ENCODE measurements at regions not wholly inside any gene's neighbourhood (a gene's known extent, or its start where the extent isn't known, plus 50 kb on each side); places are given as distances from the start of the nearest gene placed in this dataset.

- Histone ChIP-seq H3K27ac (no peak overlapping the region), H3K4me3 (no peak overlapping the region), H3K4me1 (peaks cover 0 to 9% (median 5%) of the 10 kb centered on the region in 10 experiments; a peak in 10 of 20 replicates), H3K9me3 (replicated peaks in 1 of 11) (peaks cover 0 to 5% (median 0%) of the 10 kb centered on the region in 11 experiments; a peak in 3 of 22 replicates), H3K27me3 (no peaks in the 10 kb centered on the region), H4K20me1 (no peaks in the 10 kb centered on the region), H3K36me3 (no peaks in the 10 kb centered on the region), H3K4me2 (no peak overlapping the region), H3K9ac (no peak overlapping the region)
- TF ChIP-seq Cebpa-rat (IDR thresholded peaks at IDR 0.05): no peak
These were observed 1234.3 kb upstream of the DDX18 start for GRCh38 chr2:116580209-116580608.

GRCh38 chr2:116582850-116583249 is 1231.6 kb upstream of the DDX18 start:
- Histone ChIP-seq H3K9ac (no peak overlapping the region), H4K20me1 (no peaks in the 10 kb centered on the region), H3K27ac (no peak overlapping the region), H3K4me3 (no peak overlapping the region), H3K36me3 (no peaks in the 10 kb centered on the region), H3K9me3 (replicated peaks in 1 of 11) (no peaks in the 10 kb centered on the region), H3K4me2 (peak overlapping the region in 6 of 11 experiments; percentile 3 to 43 (median 28); a peak in 8 of 22 replicates), H3K4me1 (peaks cover 0 to 9% (median 5%) of the 10 kb centered on the region in 10 experiments; a peak in 10 of 20 replicates), H3K27me3 (no peaks in the 10 kb centered on the region)
- TF ChIP-seq Cebpa-rat (IDR thresholded peaks at IDR 0.05): no peak

- no peaks in the 10 kb centered on the region for H3K27me3 ChIP-seq
- no peak overlapping the region for H3K4me3 ChIP-seq
- no peak overlapping the region for H3K9ac ChIP-seq
- H4K20me1 ChIP-seq: no peaks in the 10 kb centered on the region
- no peak overlapping the region for H3K4me2 ChIP-seq
- peaks cover 0 to 9% (median 5%) of the 10 kb centered on the region in 10 experiments; a peak in 10 of 20 replicates for H3K4me1 ChIP-seq
- no peaks in the 10 kb centered on the region for H3K36me3 ChIP-seq
- H3K27ac ChIP-seq: no peak overlapping the region
- TF ChIP-seq Cebpa-rat (IDR thresholded peaks at IDR 0.05): no peak
- peaks cover 6 to 9% (median 7%) of the 10 kb centered on the region in 11 experiments; a peak in 17 of 22 replicates for H3K9me3 ChIP-seq (replicated peaks in 1 of 11)
These were observed 1228.7 kb upstream of the DDX18 start for GRCh38 chr2:116585669-116586327.

- no peak overlapping the region for H3K4me3 ChIP-seq
- TF ChIP-seq Cebpa-rat (IDR thresholded peaks at IDR 0.05): no peak
These were observed 1228.2 kb upstream of the DDX18 start for GRCh38 chr2:116586328-116586689.

More at GRCh38 chr2:116586328-116586689, 1228.2 kb upstream of the DDX18 start:
- Histone ChIP-seq H3K27me3 (no peaks in the 10 kb centered on the region), H3K27ac (no peak overlapping the region), H4K20me1 (no peaks in the 10 kb centered on the region), H3K9me3 (replicated peaks in 1 of 11) (peaks cover 6 to 9% (median 7%) of the 10 kb centered on the region in 11 experiments; a peak in 17 of 22 replicates), H3K4me1 (peaks cover 0 to 9% (median 5%) of the 10 kb centered on the region in 10 experiments; a peak in 10 of 20 replicates), H3K4me2 (no peak overlapping the region), H3K9ac (no peak overlapping the region), H3K36me3 (no peaks in the 10 kb centered on the region)
